Lower leg skin (tissue), 3 donors: ENCODE measurements at regions not wholly inside any gene's neighbourhood (a gene's known extent, or its start where the extent isn't known, plus 50 kb on each side); places are given as distances from the start of the nearest gene placed in this dataset.

Experiments
- CTCF ChIP-seq, 3 donors: fragments of 450-650 bp; IDR thresholded peaks; one replicate each; pipeline ENCODE4 v1.5.1; 2016; ENCODE audit warnings: antibody characterized with exemption in 3 of 3, mild to moderate bottlenecking in 3 of 3, moderate library complexity in 2 of 3
- POLR2A ChIP-seq, 2 donors: fragments of 450-650 bp; IDR thresholded peaks; one replicate each; pipeline ENCODE4 v1.6.1; 2016 to 2017; ENCODE audit warnings: antibody characterized with exemption in 2 of 2, mild to moderate bottlenecking in 1 of 2, moderate library complexity in 1 of 2

- no peak for TF ChIP-seq CTCF (IDR thresholded peaks at IDR 0.05)
- TF ChIP-seq POLR2A (IDR thresholded peaks at IDR 0.05): no peak
These were observed 129.4 kb upstream of the CSF3R start for GRCh38 chr1:36612121-36612520.
